Activated CD4-positive, alpha-beta memory T cell treated with anti-CD3 and anti-CD28 coated beads, Interleukin-2, amount 10 ng/mL, durations not matched to agents 7 days and 5 days (primary cell): ENCODE measurements at regions not wholly inside any gene's neighbourhood (a gene's known extent, or its start where the extent isn't known, plus 50 kb on each side); places are given as distances from the start of the nearest gene placed in this dataset.
"Not testable (repeated sequence)": the region's sequence is repeated elsewhere in the genome, so short reads cannot be mapped to it uniquely, and the experiment has no call there.

Source experiments
- CTCF ChIA-PET: fragments of 350-600 bp; sonication (Branson Sonifier 250); formaldehyde crosslinking; loops from one replicate; lab custom pipeline; 2021; ENCODE audit warnings: antibody characterized with exemption, inconsistent platforms; lab: Charles Lee
- POLR2A ChIA-PET: fragments of 350-600 bp; sonication (Branson Sonifier 250); formaldehyde crosslinking; loops from one replicate; lab custom pipeline; 2021; ENCODE audit warnings: antibody characterized with exemption; lab: Charles Lee
- DNase-seq: peaks from one replicate; pipeline ENCODE4 v3.0.0-alpha.2; 2020
- H3K27ac Mint-ChIP-seq: one replicate; pipeline ENCODE4 v1.8.0; 2021; ENCODE audit warnings: mild to moderate bottlenecking, mixed read lengths
- H3K27me3 Mint-ChIP-seq: one replicate; pipeline ENCODE4 v1.8.0; 2021; ENCODE audit warnings: mixed read lengths
- H3K36me3 Mint-ChIP-seq: one replicate; pipeline ENCODE4 v1.8.0; 2021; ENCODE audit warnings: low read depth, mixed read lengths
- H3K4me1 Mint-ChIP-seq: one replicate; pipeline ENCODE4 v1.8.0; 2021; ENCODE audit warnings: mixed read lengths
- H3K4me3 Mint-ChIP-seq: one replicate; pipeline ENCODE4 v1.8.0; 2021; ENCODE audit warnings: mild to moderate bottlenecking, mixed read lengths
- H3K9me3 Mint-ChIP-seq: one replicate; pipeline ENCODE4 v1.8.0; 2021; ENCODE audit warnings: mixed read lengths

- ChIA-PET POLR2A (no interaction called here), CTCF (no interaction called here)
- Mint-ChIP-seq H3K9me3 (no peaks in the 10 kb centered on the region), H3K4me3 (no peak overlapping the region), H3K4me1 (no peaks in the 10 kb centered on the region), H3K27ac (no peak overlapping the region), H3K27me3 (peaks cover 18% of the 10 kb centered on the region), H3K36me3 (no peaks in the 10 kb centered on the region)
- DNase-seq, result no peak
Observed at GRCh38 chr6:897528-898207, 204.7 kb upstream of the EXOC2 start.

GRCh38 chr6:894274-894673 lies 201.3 kb upstream of the EXOC2 start:
- no peak overlapping the region for H3K4me3 Mint-ChIP-seq
- no peaks in the 10 kb centered on the region for H3K4me1 Mint-ChIP-seq
- CTCF ChIA-PET, result interaction anchor here (0.6 kb wide), 1 partner anchor 879 kb away, joined by 3 read pairs; no protein-coding TSS in a partner anchor

DNA sequence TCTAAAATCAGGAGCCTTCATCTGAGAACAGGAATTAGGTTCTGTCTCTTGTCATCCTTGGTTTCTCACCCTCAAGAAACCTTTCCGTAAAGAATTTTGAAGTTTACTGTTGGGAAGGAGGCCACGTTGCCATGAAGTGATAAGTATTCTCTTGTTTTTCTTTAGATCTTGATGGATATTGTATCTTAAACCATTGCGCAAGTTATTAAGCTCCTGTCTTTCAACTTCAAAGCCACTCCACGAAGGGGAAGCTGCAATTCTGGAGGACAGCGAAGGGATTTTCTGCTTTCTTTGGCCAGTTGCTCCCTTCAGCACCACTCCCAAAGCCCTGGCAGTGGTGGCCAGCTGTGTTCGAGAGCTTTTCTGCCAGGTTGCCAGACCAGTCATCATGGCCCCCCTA lies 198.1 kb upstream of the EXOC2 start:
- Mint-ChIP-seq H3K27ac (no peak overlapping the region), H3K36me3 (no peaks in the 10 kb centered on the region), H3K4me3 (no peak overlapping the region), H3K27me3 (no peaks in the 10 kb centered on the region), H3K4me1 (no peaks in the 10 kb centered on the region), H3K9me3 (no peaks in the 10 kb centered on the region)
- CTCF ChIA-PET, result no interaction called here
- DNase-seq, result no peak
- POLR2A ChIA-PET, result no interaction called here

More at GRCh38 chr6:894274-894673, 201.3 kb upstream of the EXOC2 start:
- Mint-ChIP-seq H3K27ac (no peak overlapping the region), H3K27me3 (peaks cover 15% of the 10 kb centered on the region), H3K9me3 (no peaks in the 10 kb centered on the region), H3K36me3 (no peaks in the 10 kb centered on the region)
- POLR2A ChIA-PET, result no interaction called here
- no peak for DNase-seq

GRCh38 chr6:890201-890600 lies 197.3 kb upstream of the EXOC2 start:
- POLR2A ChIA-PET, result no interaction called here
- Mint-ChIP-seq H3K27me3 (no peaks in the 10 kb centered on the region), H3K36me3 (no peaks in the 10 kb centered on the region)

GRCh38 chr6:887583-888235 lies 194.8 kb upstream of the EXOC2 start:
- H3K36me3 Mint-ChIP-seq, result no peaks in the 10 kb centered on the region
- peaks cover 4% of the 10 kb centered on the region for H3K27me3 Mint-ChIP-seq
- peaks cover 22% of the 10 kb centered on the region for H3K4me1 Mint-ChIP-seq
- H3K9me3 Mint-ChIP-seq, result no peaks in the 10 kb centered on the region
- DNase-seq, result no peak
- CTCF ChIA-PET, result no interaction called here
- POLR2A ChIA-PET, result no interaction called here
- H3K27ac Mint-ChIP-seq, result no peak overlapping the region
- H3K4me3 Mint-ChIP-seq, result no peak overlapping the region

More at GRCh38 chr6:890201-890600, 197.3 kb upstream of the EXOC2 start:
- no peak for DNase-seq
- peaks cover 6% of the 10 kb centered on the region for H3K4me1 Mint-ChIP-seq
- no peak overlapping the region for H3K27ac Mint-ChIP-seq
- H3K9me3 Mint-ChIP-seq, result no peaks in the 10 kb centered on the region
- CTCF ChIA-PET, result no interaction called here
- H3K4me3 Mint-ChIP-seq, result no peak overlapping the region

GRCh38 chr6:886116-886515 lies 193.2 kb upstream of the EXOC2 start:
- H3K4me3 Mint-ChIP-seq, H3K27me3 Mint-ChIP-seq, DNase-seq, H3K27ac Mint-ChIP-seq, CTCF ChIA-PET, H3K36me3 Mint-ChIP-seq, POLR2A ChIA-PET, H3K9me3 Mint-ChIP-seq: not testable (repeated sequence)
- H3K4me1 Mint-ChIP-seq, result peaks cover 22% of the 10 kb centered on the region

DNA sequence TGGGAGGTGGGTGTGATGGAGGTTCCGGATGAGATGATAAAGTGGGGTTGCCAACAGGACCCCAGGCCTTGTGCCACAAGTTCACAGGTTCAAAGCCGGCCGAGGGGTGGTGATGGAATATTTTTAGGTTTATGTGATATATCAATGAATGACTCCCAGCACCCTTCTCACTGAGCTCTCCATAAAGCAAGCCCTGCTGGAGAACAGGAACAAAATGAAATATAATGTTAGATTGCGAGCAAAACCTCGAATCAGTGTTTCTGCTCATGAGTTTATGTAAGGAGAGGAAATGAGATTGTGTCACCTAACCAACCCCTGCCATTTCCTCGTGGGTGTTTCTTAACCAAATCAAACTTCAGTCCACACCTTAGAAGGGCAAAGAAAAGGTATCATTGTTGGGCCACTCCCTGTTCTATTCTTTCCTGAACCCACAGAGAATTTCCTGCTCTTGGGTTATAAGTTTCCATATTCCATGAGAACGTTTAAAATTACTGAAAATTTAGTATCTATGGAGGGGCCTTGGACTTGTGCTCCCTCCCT lies 192.2 kb upstream of the EXOC2 start:
- peak overlapping the region; percentile 9 for H3K27ac Mint-ChIP-seq
- CTCF ChIA-PET, result no interaction called here
- H3K27me3 Mint-ChIP-seq, result peaks cover 12% of the 10 kb centered on the region

GRCh38 chr6:884570-884969 lies 191.6 kb upstream of the EXOC2 start:
- Mint-ChIP-seq H3K4me1 (peaks cover 22% of the 10 kb centered on the region), H3K27me3 (peaks cover 14% of the 10 kb centered on the region), H3K27ac (peak overlapping the region; percentile 9), H3K4me3 (no peak overlapping the region), H3K36me3 (no peaks in the 10 kb centered on the region), H3K9me3 (no peaks in the 10 kb centered on the region)
- ChIA-PET CTCF (no interaction called here), POLR2A (interaction anchor here (0.6 kb wide), 1 partner anchor 562 kb away, joined by 3 read pairs; no protein-coding TSS in a partner anchor)
- no peak for DNase-seq

More for the DNA sequence above, 192.2 kb upstream of the EXOC2 start:
- no peak for DNase-seq
- H3K4me1 Mint-ChIP-seq, result peaks cover 22% of the 10 kb centered on the region
- POLR2A ChIA-PET, result no interaction called here
- no peaks in the 10 kb centered on the region for H3K36me3 Mint-ChIP-seq
- no peak overlapping the region for H3K4me3 Mint-ChIP-seq
- no peaks in the 10 kb centered on the region for H3K9me3 Mint-ChIP-seq

GRCh38 chr6:882084-882598 lies 189.2 kb upstream of the EXOC2 start:
- CTCF ChIA-PET, result no interaction called here
- peaks cover 22% of the 10 kb centered on the region for H3K4me1 Mint-ChIP-seq

DNA sequence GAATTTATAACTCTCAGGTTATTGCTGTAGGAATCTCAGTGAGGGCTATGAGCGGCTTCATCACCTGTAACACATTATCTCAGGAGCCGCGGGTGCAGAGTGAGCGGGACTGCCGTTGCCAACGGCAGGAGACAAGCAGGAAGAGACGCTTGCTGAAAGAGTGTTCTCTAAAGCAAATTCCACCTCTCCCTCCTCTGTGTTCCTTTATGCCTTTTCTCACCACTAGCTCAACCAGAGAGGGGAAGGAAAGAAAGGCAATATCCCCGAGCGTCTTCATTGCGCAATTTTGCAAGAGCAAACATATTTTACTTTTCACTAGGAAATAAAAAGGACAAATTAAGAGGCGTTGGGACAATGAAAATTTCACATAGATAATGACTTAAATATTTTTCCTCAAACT lies 185.2 kb upstream of the EXOC2 start:
- no peaks in the 10 kb centered on the region for H3K4me1 Mint-ChIP-seq
- POLR2A ChIA-PET, result no interaction called here
- CTCF ChIA-PET, result interaction anchor here (0.6 kb wide), 1 partner anchor 288 kb away, joined by 3 read pairs; no protein-coding TSS in a partner anchor
- H3K36me3 Mint-ChIP-seq, result no peaks in the 10 kb centered on the region
- peaks cover 29% of the 10 kb centered on the region for H3K27me3 Mint-ChIP-seq
- H3K9me3 Mint-ChIP-seq, result no peaks in the 10 kb centered on the region
- DNase-seq, result no peak
- H3K4me3 Mint-ChIP-seq, result no peak overlapping the region
- no peak overlapping the region for H3K27ac Mint-ChIP-seq

More at GRCh38 chr6:882084-882598, 189.2 kb upstream of the EXOC2 start:
- DNase-seq, result no peak
- Mint-ChIP-seq H3K36me3 (no peaks in the 10 kb centered on the region), H3K9me3 (no peaks in the 10 kb centered on the region), H3K27me3 (peaks cover 18% of the 10 kb centered on the region), H3K27ac (no peak overlapping the region), H3K4me3 (no peak overlapping the region)
- POLR2A ChIA-PET, result no interaction called here

DNA sequence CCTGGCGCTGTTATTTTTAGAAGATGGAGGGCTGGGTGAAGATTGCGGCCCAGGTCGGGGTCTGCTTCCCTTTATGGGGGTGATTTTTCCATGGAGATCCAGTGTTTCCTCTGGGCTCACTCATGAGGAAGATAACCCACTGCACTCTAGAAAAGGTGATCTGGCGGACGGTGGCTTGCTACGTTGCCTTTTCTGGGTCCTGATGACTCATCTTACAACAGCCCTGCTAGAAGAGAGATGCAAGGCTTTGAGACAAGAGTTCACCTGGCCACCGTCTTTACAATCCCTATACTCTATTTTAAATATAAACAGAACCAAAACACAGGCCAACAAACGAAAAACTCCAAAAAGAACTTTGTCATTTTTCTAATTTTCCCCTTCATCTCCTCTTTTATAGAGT lies 182.1 kb upstream of the EXOC2 start:
- Mint-ChIP-seq H3K4me3 (no peak overlapping the region), H3K27me3 (peaks cover 33% of the 10 kb centered on the region), H3K4me1 (no peaks in the 10 kb centered on the region), H3K27ac (no peak overlapping the region), H3K36me3 (no peaks in the 10 kb centered on the region), H3K9me3 (no peaks in the 10 kb centered on the region)
- POLR2A ChIA-PET, result no interaction called here
- no peak for DNase-seq
- CTCF ChIA-PET, result no interaction called here

GRCh38 chr6:872570-873125 lies 179.7 kb upstream of the EXOC2 start:
- Mint-ChIP-seq H3K27ac (no peak overlapping the region), H3K27me3 (peaks cover 29% of the 10 kb centered on the region), H3K36me3 (no peaks in the 10 kb centered on the region), H3K4me1 (no peaks in the 10 kb centered on the region), H3K4me3 (no peak overlapping the region), H3K9me3 (no peaks in the 10 kb centered on the region)
- POLR2A ChIA-PET, result no interaction called here
- no peak for DNase-seq
- CTCF ChIA-PET, result no interaction called here

DNA sequence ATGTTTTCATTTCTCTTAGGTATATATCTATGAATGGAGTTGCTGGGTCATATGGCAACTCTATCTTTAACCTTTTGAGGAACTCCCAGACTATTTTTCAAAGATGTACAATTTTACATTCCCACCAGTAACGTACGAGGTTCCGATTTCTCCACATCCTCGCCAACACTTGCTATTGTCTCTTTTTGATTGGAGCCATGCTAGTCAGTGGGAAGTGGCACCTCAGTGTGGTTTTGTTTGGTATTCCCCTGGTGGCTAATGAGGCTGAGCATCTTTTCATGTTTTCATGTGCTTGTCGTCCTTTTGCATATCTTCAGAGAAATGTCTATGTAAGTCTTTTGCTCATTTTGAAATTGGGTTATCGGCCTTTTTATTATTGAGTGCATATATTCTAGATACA lies 178.6 kb upstream of the EXOC2 start:
- POLR2A ChIA-PET, result no interaction called here
- no peaks in the 10 kb centered on the region for H3K36me3 Mint-ChIP-seq
- no peaks in the 10 kb centered on the region for H3K9me3 Mint-ChIP-seq
- peaks cover 27% of the 10 kb centered on the region for H3K27me3 Mint-ChIP-seq
- CTCF ChIA-PET, result no interaction called here
- H3K4me3 Mint-ChIP-seq, result no peak overlapping the region
- DNase-seq, result no peak
- H3K4me1 Mint-ChIP-seq, result no peaks in the 10 kb centered on the region
- H3K27ac Mint-ChIP-seq, result no peak overlapping the region
